Right atrium auricular region (tissue), 2 donors: ENCODE measurements at regions not wholly inside any gene's neighbourhood (a gene's known extent, or its start where the extent isn't known, plus 50 kb on each side); places are given as distances from the start of the nearest gene placed in this dataset.

Experiments used
- DNase-seq: peaks from one replicate; pipeline ENCODE4 v3.0.0-alpha.2; 2019; ENCODE audit warnings: low spot score
- H3K27ac ChIP-seq, 2 donors: fragments of 200-600 bp; sonication (generic); 1 replicate in 1 of 2; 2 replicates in 1 of 2; pipeline ENCODE4 v1.5.1; 2016 to 2019
- H3K27me3 ChIP-seq, 2 donors: fragments of 200-600 bp; sonication (generic); one replicate each; pipeline versions ENCODE4 v1.5.1 to v1.6.0; 2017 to 2019
- H3K36me3 ChIP-seq: fragments of 200-600 bp; sonication (generic); one replicate; pipeline ENCODE4 v1.5.1; 2016
- H3K4me1 ChIP-seq, 2 donors: fragments of 200-600 bp; sonication (generic); one replicate each; pipeline versions ENCODE4 v1.5.1 to v1.6.0; 2017 to 2019
- H3K4me3 ChIP-seq, 2 donors: fragments of 200-600 bp; sonication (generic); 1 replicate in 1 of 2; 2 replicates in 1 of 2; pipeline ENCODE4 v1.5.1; 2017 to 2019; ENCODE audit warnings: mild to moderate bottlenecking in 1 of 2, moderate library complexity in 1 of 2
- H3K9me3 ChIP-seq, 2 donors: fragments of 200-600 bp; sonication (generic); one replicate each; pipeline ENCODE4 v1.5.1; 2019
- CTCF ChIP-seq, 2 donors: fragments of 200-600 bp; sonication (generic); IDR thresholded peaks; one replicate each; pipeline ENCODE4 v1.5.1; 2019; ENCODE audit warnings: antibody characterized with exemption in 2 of 2

DNA sequence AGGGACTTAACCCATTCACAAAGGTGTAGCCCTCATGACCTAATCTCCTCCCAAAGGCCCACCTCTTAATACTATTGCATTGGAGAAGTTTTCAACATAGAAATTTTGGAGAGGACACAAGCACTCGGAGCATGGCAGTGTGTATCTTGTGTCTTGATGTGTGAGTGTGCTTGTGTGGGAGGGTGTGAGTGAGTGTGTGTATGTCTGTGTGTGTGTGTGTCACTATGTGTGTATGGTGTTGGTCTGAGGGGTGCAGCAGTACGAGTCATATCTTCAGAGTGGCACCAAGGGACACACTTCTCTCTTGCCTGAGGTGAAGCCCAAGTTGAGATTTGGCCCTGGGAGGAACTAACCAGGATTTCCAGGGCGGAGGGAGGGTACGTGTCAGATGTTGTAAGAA is 73.7 kb downstream of the NAV1 start:
- H3K27me3 ChIP-seq, result no peaks in the 10 kb centered on the region
- DNase-seq, result no peak
- no peak overlapping the region for H3K4me3 ChIP-seq
- no peak for TF ChIP-seq CTCF (IDR thresholded peaks at IDR 0.05)
- H3K9me3 ChIP-seq, result no peaks in the 10 kb centered on the region
- H3K4me1 ChIP-seq, result peaks cover 0 to 39% of the 10 kb centered on the region in 2 donors
- H3K36me3 ChIP-seq, result no peaks in the 10 kb centered on the region
- no peak overlapping the region for H3K27ac ChIP-seq

GRCh38 chr1:201614262-201615015 is 75.5 kb downstream of the NAV1 start:
- Histone ChIP-seq H3K27me3 (no peaks in the 10 kb centered on the region), H3K4me3 (no peak overlapping the region), H3K27ac (no peak overlapping the region), H3K9me3 (no peaks in the 10 kb centered on the region), H3K4me1 (peaks cover 0 to 25% of the 10 kb centered on the region in 2 donors), H3K36me3 (no peaks in the 10 kb centered on the region)
- TF ChIP-seq CTCF (IDR thresholded peaks at IDR 0.05), result no peak
- DNase-seq, result no peak

- no peaks in the 10 kb centered on the region for H3K27me3 ChIP-seq
- no peak for DNase-seq
- no peaks in the 10 kb centered on the region for H3K9me3 ChIP-seq
- no peak for TF ChIP-seq CTCF (IDR thresholded peaks at IDR 0.05)
- no peaks in the 10 kb centered on the region for H3K36me3 ChIP-seq
- H3K27ac ChIP-seq, result no peak overlapping the region
- H3K4me3 ChIP-seq, result no peak overlapping the region
- peaks cover 0 to 12% of the 10 kb centered on the region in 2 donors for H3K4me1 ChIP-seq
Measured at GRCh38 chr1:201617157-201617556, 78.2 kb downstream of the NAV1 start.

GRCh38 chr1:201618389-201618788 is 79.5 kb downstream of the NAV1 start:
- H3K9me3 ChIP-seq, result no peaks in the 10 kb centered on the region
- H3K36me3 ChIP-seq, result no peaks in the 10 kb centered on the region
- H3K4me1 ChIP-seq, result peaks cover 0 to 12% of the 10 kb centered on the region in 2 donors
- no peak for TF ChIP-seq CTCF (IDR thresholded peaks at IDR 0.05)
- no peak overlapping the region for H3K4me3 ChIP-seq
- DNase-seq, result no peak
- H3K27ac ChIP-seq, result no peak overlapping the region
- H3K27me3 ChIP-seq, result no peaks in the 10 kb centered on the region

- Histone ChIP-seq H3K27ac (no peak overlapping the region), H3K4me1 (peaks cover 0 to 7% of the 10 kb centered on the region in 2 donors), H3K4me3 (no peak overlapping the region), H3K36me3 (no peaks in the 10 kb centered on the region), H3K9me3 (no peaks in the 10 kb centered on the region), H3K27me3 (no peaks in the 10 kb centered on the region)
- no peak for DNase-seq
- TF ChIP-seq CTCF (IDR thresholded peaks at IDR 0.05), result no peak
Measured at GRCh38 chr1:201618905-201619304, 80.0 kb downstream of the NAV1 start.

DNA sequence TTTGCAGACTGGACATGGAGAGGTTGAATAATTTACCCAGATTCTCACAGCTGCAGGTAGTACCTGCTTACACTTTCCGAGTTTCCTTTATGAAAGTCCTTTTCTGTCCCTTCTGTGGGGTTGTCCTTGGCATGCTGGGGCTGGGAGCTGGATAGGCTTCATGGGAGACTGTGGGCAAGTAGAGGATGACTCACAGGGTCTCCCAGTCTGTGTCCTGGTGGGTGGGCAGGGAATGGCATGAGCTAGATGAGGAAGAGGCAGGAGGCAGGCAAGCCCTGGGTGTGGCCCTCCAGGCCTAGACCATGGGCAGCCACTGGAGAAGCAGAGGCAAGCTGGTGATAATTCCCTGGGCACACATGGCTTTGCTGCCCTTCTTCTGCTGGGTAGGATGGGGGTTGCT is 80.6 kb downstream of the NAV1 start:
- no peaks in the 10 kb centered on the region for H3K27me3 ChIP-seq
- no peaks in the 10 kb centered on the region for H3K9me3 ChIP-seq
- TF ChIP-seq CTCF (IDR thresholded peaks at IDR 0.05), result no peak
- H3K4me3 ChIP-seq, result no peak overlapping the region
- no peaks in the 10 kb centered on the region for H3K36me3 ChIP-seq
- H3K27ac ChIP-seq, result no peak overlapping the region
- no peak for DNase-seq
- H3K4me1 ChIP-seq, result peaks cover 0 to 1% of the 10 kb centered on the region in 2 donors
